Left ventricle myocardium inferior (tissue), 1 donor: ENCODE measurements at regions not wholly inside any gene's neighbourhood (a gene's known extent, or its start where the extent isn't known, plus 50 kb on each side); places are given as distances from the start of the nearest gene placed in this dataset.

Source experiments
- DNase-seq: peaks from one replicate; pipeline ENCODE4 v3.0.0-alpha.2; 2020
- H3K27ac ChIP-seq: fragments of 200-600 bp; replicated peaks from 2 replicates; pipeline ENCODE4 v1.8.0; 2021
- H3K27me3 ChIP-seq: fragments of 200-600 bp; 2 replicates; pipeline ENCODE4 v1.8.0; 2021; ENCODE audit warnings: low read depth
- H3K36me3 ChIP-seq: fragments of 200-600 bp; 2 replicates; pipeline ENCODE4 v1.8.0; 2021
- H3K4me1 ChIP-seq: fragments of 200-600 bp; 2 replicates; pipeline ENCODE4 v1.8.0; 2021
- H3K4me3 ChIP-seq: fragments of 200-600 bp; 2 replicates; pipeline ENCODE4 v1.8.0; 2021; ENCODE audit warnings: mild to moderate bottlenecking, moderate library complexity
- H3K9me3 ChIP-seq: fragments of 200-600 bp; replicated peaks from 2 replicates; pipeline ENCODE4 v1.8.0; 2021
- intact Hi-C: fragments of 100-400 bp; cut with micrococcal nuclease; formaldehyde crosslinking; loops from one replicate; pipeline ENCODE4 v1.11.0; 2022
- TF ChIP-seq, protein P1 (sequence below): fragments of 200-600 bp; IDR thresholded peaks from 2 replicates; pipeline ENCODE4 v1.8.0; 2021; ENCODE audit warnings: antibody characterized with exemption, mild to moderate bottlenecking, borderline replicate concordance
- donor health status: DM: no; HTN: yes; CAD: no; lungs with severe emphysema.

- DNase-seq: no peak
- intact Hi-C loops: no loop called here
- TF ChIP-seq, protein P1, sequence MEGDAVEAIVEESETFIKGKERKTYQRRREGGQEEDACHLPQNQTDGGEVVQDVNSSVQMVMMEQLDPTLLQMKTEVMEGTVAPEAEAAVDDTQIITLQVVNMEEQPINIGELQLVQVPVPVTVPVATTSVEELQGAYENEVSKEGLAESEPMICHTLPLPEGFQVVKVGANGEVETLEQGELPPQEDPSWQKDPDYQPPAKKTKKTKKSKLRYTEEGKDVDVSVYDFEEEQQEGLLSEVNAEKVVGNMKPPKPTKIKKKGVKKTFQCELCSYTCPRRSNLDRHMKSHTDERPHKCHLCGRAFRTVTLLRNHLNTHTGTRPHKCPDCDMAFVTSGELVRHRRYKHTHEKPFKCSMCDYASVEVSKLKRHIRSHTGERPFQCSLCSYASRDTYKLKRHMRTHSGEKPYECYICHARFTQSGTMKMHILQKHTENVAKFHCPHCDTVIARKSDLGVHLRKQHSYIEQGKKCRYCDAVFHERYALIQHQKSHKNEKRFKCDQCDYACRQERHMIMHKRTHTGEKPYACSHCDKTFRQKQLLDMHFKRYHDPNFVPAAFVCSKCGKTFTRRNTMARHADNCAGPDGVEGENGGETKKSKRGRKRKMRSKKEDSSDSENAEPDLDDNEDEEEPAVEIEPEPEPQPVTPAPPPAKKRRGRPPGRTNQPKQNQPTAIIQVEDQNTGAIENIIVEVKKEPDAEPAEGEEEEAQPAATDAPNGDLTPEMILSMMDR: no peak
- H3K36me3 ChIP-seq: no peaks in the 10 kb centered on the region
- H3K4me3 ChIP-seq: no peak overlapping the region
- no peaks in the 10 kb centered on the region for H3K4me1 ChIP-seq
- H3K27ac ChIP-seq: no peak overlapping the region
- H3K27me3 ChIP-seq: no peaks in the 10 kb centered on the region
- H3K9me3 ChIP-seq: no peaks in the 10 kb centered on the region
Measured at GRCh38 chr11:104549019-104549418, 349.2 kb downstream of the CASP12 start.

GRCh38 chr11:104547996-104548661, 350.1 kb downstream of the CASP12 start:
- no peaks in the 10 kb centered on the region for H3K9me3 ChIP-seq
- H3K4me1 ChIP-seq: no peaks in the 10 kb centered on the region
- H3K36me3 ChIP-seq: no peaks in the 10 kb centered on the region
- TF ChIP-seq, protein P1: no peak
- no peak for DNase-seq
- H3K4me3 ChIP-seq: no peak overlapping the region
- no peak overlapping the region for H3K27ac ChIP-seq
- H3K27me3 ChIP-seq: no peaks in the 10 kb centered on the region
- intact Hi-C loops: no loop called here

DNA sequence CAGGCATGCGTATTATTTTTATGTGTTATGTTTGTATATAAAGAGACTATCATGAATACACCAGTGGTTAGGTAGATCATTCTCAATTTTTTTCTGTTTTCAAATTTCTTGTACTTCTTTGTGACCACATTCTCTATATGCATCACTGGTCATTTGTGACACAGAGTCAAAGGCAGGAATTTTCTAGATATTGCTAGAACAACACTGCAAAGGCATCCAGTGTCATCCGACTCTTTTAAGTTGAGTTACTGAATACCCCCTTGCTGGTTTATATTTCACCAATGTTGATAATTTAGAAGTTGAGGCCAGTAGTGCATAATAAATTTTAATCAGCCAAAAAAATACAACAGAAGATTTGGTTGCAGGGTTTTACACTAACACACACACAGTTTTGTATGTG, 351.8 kb downstream of the CASP12 start:
- no peak for DNase-seq
- intact Hi-C loops: no loop called here
- no peak overlapping the region for H3K4me3 ChIP-seq
- no peak overlapping the region for H3K27ac ChIP-seq
- H3K36me3 ChIP-seq: no peaks in the 10 kb centered on the region
- H3K27me3 ChIP-seq: no peaks in the 10 kb centered on the region
- H3K4me1 ChIP-seq: no peaks in the 10 kb centered on the region
- H3K9me3 ChIP-seq: no peaks in the 10 kb centered on the region
- TF ChIP-seq, protein P1: no peak

DNA sequence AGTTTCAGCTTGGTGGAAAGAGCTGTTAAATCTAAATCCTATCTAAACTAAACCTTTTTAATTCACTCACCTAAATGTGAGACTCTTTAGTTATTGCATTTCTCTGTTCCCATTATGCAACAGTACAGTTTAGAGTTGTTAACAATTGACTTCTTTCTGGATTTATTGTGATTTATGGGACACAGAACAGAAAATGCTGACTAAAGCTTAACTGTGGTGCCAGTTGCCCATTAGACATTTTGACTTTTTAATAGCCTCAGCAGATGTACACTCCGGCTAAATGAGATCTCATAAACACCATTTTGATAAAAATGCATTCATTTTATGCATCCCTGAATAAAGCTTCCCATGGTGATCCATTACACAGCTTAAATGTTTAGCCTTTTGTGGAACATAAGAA, 356.6 kb downstream of the CASP12 start:
- Histone ChIP-seq H3K4me1 (no peaks in the 10 kb centered on the region), H3K27ac (no peak overlapping the region), H3K4me3 (no peak overlapping the region), H3K36me3 (no peaks in the 10 kb centered on the region), H3K27me3 (no peaks in the 10 kb centered on the region), H3K9me3 (no peaks in the 10 kb centered on the region)
- intact Hi-C loops: no loop called here
- TF ChIP-seq, protein P1: no peak
- no peak for DNase-seq

- Histone ChIP-seq H3K9me3 (no peaks in the 10 kb centered on the region), H3K27ac (peak overlapping the region; percentile 20), H3K4me1 (no peaks in the 10 kb centered on the region), H3K36me3 (no peaks in the 10 kb centered on the region), H3K27me3 (no peaks in the 10 kb centered on the region), H3K4me3 (no peak overlapping the region)
- no peak for DNase-seq
- TF ChIP-seq, protein P1: no peak
- intact Hi-C loops: no loop called here
Measured at GRCh38 chr11:104538313-104538712, 359.9 kb downstream of the CASP12 start.
